Activated CD8-positive, alpha-beta T cell treated with anti-CD3 and anti-CD28 coated beads for 36 hours (primary cell): ENCODE measurements at regions not wholly inside any gene's neighbourhood (a gene's known extent, or its start where the extent isn't known, plus 50 kb on each side); places are given as distances from the start of the nearest gene placed in this dataset.
A peak's percentile ranks its signal among the peaks of the same experiment; 100 is the strongest.
"Not testable (repeated sequence)": the region's sequence is repeated elsewhere in the genome, so short reads cannot be mapped to it uniquely, and the experiment has no call there.

Experiments used
- ATAC-seq: fragments of 200-7000 bp; cut with Tn5 transposase; one replicate; pipeline ENCODE4 v1.10.0; 2021; ENCODE audit warnings: mild to moderate bottlenecking, moderate library complexity
- CTCF ChIA-PET: fragments of 350-600 bp; sonication (Branson Sonifier 250); formaldehyde crosslinking; loops from one replicate; lab custom pipeline; 2021; ENCODE audit warnings: antibody characterized with exemption; lab: Charles Lee
- POLR2A ChIA-PET: fragments of 350-600 bp; sonication (Branson Sonifier 250); formaldehyde crosslinking; loops from one replicate; lab custom pipeline; 2021; ENCODE audit warnings: antibody characterized with exemption; lab: Charles Lee
- DNase-seq: peaks from one replicate; pipeline ENCODE4 v3.0.0-alpha.2; 2020
- H3K27ac Mint-ChIP-seq: one replicate; pipeline ENCODE4 v1.8.0; 2021; ENCODE audit warnings: mild to moderate bottlenecking, mixed read lengths
- H3K27me3 Mint-ChIP-seq: one replicate; pipeline ENCODE4 v1.8.0; 2021; ENCODE audit warnings: mixed read lengths
- H3K36me3 Mint-ChIP-seq: one replicate; pipeline ENCODE4 v1.8.0; 2021; ENCODE audit warnings: low read depth, mixed read lengths
- H3K4me1 Mint-ChIP-seq: one replicate; pipeline ENCODE4 v1.8.0; 2021; ENCODE audit warnings: low read depth, mixed read lengths
- H3K4me3 Mint-ChIP-seq: one replicate; pipeline ENCODE4 v1.8.0; 2021; ENCODE audit warnings: mild to moderate bottlenecking, moderate library complexity, mixed read lengths
- H3K9me3 Mint-ChIP-seq: one replicate; pipeline ENCODE4 v1.8.0; 2021; ENCODE audit warnings: mixed read lengths
- intact Hi-C: fragments of 100-400 bp; cut with micrococcal nuclease; formaldehyde crosslinking; loops from one replicate; pipeline ENCODE4 v1.10.0; 2022

GRCh38 chr1:120357046-120357445 lies 57.8 kb upstream of the NBPF8 start:
- H3K9me3 Mint-ChIP-seq, H3K27ac Mint-ChIP-seq, intact Hi-C loops, H3K4me3 Mint-ChIP-seq, H3K4me1 Mint-ChIP-seq, H3K27me3 Mint-ChIP-seq, CTCF ChIA-PET, POLR2A ChIA-PET, H3K36me3 Mint-ChIP-seq: not testable (repeated sequence)
- peak; percentile 84 for DNase-seq
- peak; percentile 58 for ATAC-seq

DNA sequence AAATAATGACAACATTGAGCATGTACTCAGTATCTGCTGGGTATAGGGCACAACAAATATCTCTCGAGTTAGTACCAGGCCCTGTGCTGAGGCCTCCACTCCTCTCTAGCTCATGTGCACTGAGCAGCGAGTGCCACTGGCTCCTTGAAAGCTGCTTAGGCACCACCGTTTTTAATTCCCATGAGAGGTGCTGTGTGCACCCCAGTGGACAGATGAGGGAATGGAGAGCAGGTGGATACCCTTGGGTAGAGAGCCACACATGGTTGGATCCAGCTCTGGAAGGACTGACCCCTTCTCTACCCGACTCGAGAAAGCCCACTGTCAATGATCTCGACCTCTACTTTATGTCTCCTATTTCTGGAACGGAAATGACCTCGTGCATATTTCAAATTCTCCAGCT lies 58.7 kb upstream of the NBPF8 start:
- not testable (repeated sequence) for H3K27ac Mint-ChIP-seq

GRCh38 chr1:120354618-120355184 lies 60.1 kb upstream of the NBPF8 start:
- Mint-ChIP-seq H3K4me3 (peak overlapping the region; percentile 76), H3K27ac (peak overlapping the region; percentile 99)
- H3K36me3 Mint-ChIP-seq, CTCF ChIA-PET, H3K9me3 Mint-ChIP-seq, intact Hi-C loops, H3K4me1 Mint-ChIP-seq, H3K27me3 Mint-ChIP-seq: not testable (repeated sequence)
- POLR2A ChIA-PET: interaction anchor here (0.6 kb wide), 1 partner anchor 367 kb away, joined by 4 read pairs; no protein-coding TSS in a partner anchor
- DNase-seq (peak; percentile 76), ATAC-seq (peak; percentile 88)

More for the DNA sequence above, 58.7 kb upstream of the NBPF8 start:
- H3K9me3 Mint-ChIP-seq, H3K4me3 Mint-ChIP-seq, H3K4me1 Mint-ChIP-seq, H3K36me3 Mint-ChIP-seq, CTCF ChIA-PET, intact Hi-C loops, H3K27me3 Mint-ChIP-seq, ATAC-seq, POLR2A ChIA-PET: not testable (repeated sequence)
- peak; percentile 28 for DNase-seq

DNA sequence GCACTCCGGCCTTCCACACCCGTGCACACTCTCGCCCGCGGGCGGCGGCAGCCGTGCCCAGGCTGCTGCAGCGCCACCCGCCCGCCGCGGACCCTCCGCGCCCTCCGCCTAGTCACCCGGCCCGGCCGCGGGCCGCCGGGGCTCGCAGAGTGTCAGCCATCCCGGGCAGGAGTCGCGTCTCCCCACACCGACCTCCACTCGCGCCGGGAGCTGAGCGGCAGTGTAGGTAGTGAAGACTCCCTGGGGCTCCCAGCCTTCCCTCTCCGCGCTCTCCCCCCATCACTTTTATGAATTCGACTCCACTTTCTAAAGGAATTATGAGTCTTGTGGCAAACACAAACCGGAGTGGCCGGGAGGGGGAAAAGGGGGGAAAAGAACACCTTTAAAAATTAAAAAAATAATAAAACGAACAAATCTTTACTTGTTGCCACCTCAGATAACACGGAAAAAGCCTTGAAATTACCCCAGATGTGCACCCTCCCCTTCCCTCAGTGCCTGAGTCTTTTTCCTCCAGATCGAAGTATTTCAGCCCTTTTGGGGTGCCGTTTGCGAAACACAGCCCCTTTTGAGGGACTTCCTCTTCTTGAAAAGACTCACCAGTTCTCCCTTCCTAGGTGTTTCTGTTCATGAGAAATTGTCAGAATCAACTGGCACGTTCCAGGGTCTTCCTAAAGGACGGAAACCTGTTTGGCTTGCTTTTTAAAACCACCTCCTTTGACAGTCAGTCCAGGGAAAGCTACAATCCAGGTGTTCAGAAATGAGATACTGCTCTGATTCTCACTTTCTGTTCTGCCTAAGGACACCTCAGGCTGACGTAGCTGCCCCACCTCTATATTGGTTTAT lies 72.4 kb upstream of the NBPF8 start:
- POLR2A ChIA-PET, intact Hi-C loops, H3K9me3 Mint-ChIP-seq, CTCF ChIA-PET, H3K36me3 Mint-ChIP-seq, H3K27me3 Mint-ChIP-seq, ATAC-seq, H3K4me1 Mint-ChIP-seq: not testable (repeated sequence)
- DNase-seq: peak; percentile 15
- H3K4me3 Mint-ChIP-seq: peak overlapping the region; percentile 65
- peak overlapping the region; percentile 52 for H3K27ac Mint-ChIP-seq

DNA sequence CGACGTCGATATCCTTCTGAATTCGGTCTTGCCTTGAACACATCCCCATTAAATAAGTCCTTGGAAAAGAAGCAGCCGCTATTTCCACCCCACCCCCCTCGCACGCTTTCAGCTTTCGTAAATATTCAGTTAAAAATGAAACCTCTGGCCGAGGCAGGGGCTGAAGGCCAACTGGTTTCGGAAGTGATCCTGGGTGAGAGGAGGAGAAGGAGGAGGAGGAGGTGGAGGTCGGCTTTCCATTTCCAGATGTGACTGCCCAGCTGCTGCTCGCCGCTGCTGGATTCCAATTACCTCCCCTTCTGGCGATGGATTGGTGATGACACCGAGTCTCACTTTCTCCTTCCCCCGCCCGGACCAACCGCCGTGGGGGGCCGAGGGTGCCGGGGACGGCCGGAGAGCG lies 73.1 kb upstream of the NBPF8 start:
- CTCF ChIA-PET, POLR2A ChIA-PET, H3K4me1 Mint-ChIP-seq: not testable (repeated sequence)

GRCh38 chr1:120340838-120341751 lies 73.7 kb upstream of the NBPF8 start:
- ATAC-seq, H3K4me1 Mint-ChIP-seq, H3K36me3 Mint-ChIP-seq, CTCF ChIA-PET, POLR2A ChIA-PET, intact Hi-C loops, H3K9me3 Mint-ChIP-seq, H3K27me3 Mint-ChIP-seq: not testable (repeated sequence)
- Mint-ChIP-seq H3K27ac (peak overlapping the region; percentile 92), H3K4me3 (peak overlapping the region; percentile 81)
- peak; percentile 55 for DNase-seq

More for the DNA sequence above, 73.1 kb upstream of the NBPF8 start:
- intact Hi-C loops, H3K27me3 Mint-ChIP-seq, H3K36me3 Mint-ChIP-seq, H3K9me3 Mint-ChIP-seq, ATAC-seq: not testable (repeated sequence)
- H3K27ac Mint-ChIP-seq: peak overlapping the region; percentile 92
- peak; percentile 17 for DNase-seq
- peak overlapping the region; percentile 81 for H3K4me3 Mint-ChIP-seq

DNA sequence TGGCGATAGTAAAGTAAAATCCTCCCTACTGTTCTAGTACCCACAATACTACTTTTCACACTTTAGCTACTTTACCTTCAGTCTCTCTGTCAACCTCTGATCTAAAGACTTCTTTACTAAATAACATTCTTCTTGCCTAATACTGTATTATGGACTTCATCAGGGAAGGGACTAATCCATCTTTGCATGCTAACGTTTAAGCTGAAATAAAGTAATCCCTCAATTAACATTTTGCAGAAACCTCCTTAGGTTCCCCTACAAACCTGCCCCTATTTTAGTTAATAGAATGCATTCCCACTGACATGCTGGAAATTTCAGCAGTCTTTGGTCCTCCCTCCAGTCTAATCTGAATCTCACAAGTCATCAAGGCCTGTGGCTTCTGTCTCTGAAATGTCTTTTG lies 99.1 kb upstream of the NBPF8 start:
- H3K9me3 Mint-ChIP-seq, H3K4me3 Mint-ChIP-seq, H3K4me1 Mint-ChIP-seq, ATAC-seq, H3K27ac Mint-ChIP-seq, POLR2A ChIA-PET, intact Hi-C loops, H3K27me3 Mint-ChIP-seq, H3K36me3 Mint-ChIP-seq, CTCF ChIA-PET, DNase-seq: not testable (repeated sequence)

- CTCF ChIA-PET, H3K9me3 Mint-ChIP-seq, POLR2A ChIA-PET, H3K36me3 Mint-ChIP-seq, intact Hi-C loops, DNase-seq, H3K27ac Mint-ChIP-seq, H3K4me3 Mint-ChIP-seq, H3K27me3 Mint-ChIP-seq, H3K4me1 Mint-ChIP-seq, ATAC-seq: not testable (repeated sequence)
Measured at GRCh38 chr1:120311930-120312329, 102.9 kb upstream of the NBPF8 start.

GRCh38 chr1:120308940-120309578 lies 105.8 kb upstream of the NBPF8 start:
- peak; percentile 60 for ATAC-seq
- H3K4me3 Mint-ChIP-seq, H3K4me1 Mint-ChIP-seq, H3K36me3 Mint-ChIP-seq, DNase-seq, H3K9me3 Mint-ChIP-seq, H3K27me3 Mint-ChIP-seq, H3K27ac Mint-ChIP-seq, POLR2A ChIA-PET, intact Hi-C loops, CTCF ChIA-PET: not testable (repeated sequence)

GRCh38 chr1:120305046-120305445 lies 109.8 kb upstream of the NBPF8 start:
- POLR2A ChIA-PET, ATAC-seq, intact Hi-C loops, H3K36me3 Mint-ChIP-seq, CTCF ChIA-PET, H3K9me3 Mint-ChIP-seq, H3K4me3 Mint-ChIP-seq, H3K4me1 Mint-ChIP-seq, H3K27me3 Mint-ChIP-seq, DNase-seq, H3K27ac Mint-ChIP-seq: not testable (repeated sequence)

DNA sequence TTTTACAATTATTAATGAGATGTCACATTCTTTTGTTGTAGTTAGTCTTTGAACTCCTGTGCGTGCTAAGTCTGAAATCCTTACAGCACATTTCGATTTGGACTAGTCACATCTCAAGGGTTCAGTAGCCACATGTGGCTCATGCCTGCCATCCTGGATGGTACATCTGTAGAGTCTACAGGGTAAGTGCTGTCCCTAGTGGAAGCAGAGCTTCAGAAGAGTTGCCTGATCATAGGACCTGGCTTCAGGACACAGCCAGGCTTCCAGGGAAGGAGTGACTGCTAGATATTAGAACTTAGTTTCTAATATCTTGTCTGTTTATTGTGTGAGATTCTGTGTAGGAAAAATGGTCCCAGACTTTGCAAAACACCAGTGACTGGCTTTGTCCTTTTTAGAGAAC lies 110.5 kb upstream of the NBPF8 start:
- intact Hi-C loops, H3K36me3 Mint-ChIP-seq, H3K27ac Mint-ChIP-seq, H3K27me3 Mint-ChIP-seq, POLR2A ChIA-PET, H3K4me3 Mint-ChIP-seq, H3K9me3 Mint-ChIP-seq, H3K4me1 Mint-ChIP-seq, ATAC-seq, CTCF ChIA-PET, DNase-seq: not testable (repeated sequence)
